Fibroblast of pulmonary artery (primary cell): ENCODE measurements at regions not wholly inside any gene's neighbourhood (a gene's known extent, or its start where the extent isn't known, plus 50 kb on each side); places are given as distances from the start of the nearest gene placed in this dataset.
"Not testable (repeated sequence)": the region's sequence is repeated elsewhere in the genome, so short reads cannot be mapped to it uniquely, and the experiment has no call there.

Experiments
- DNase-seq: peaks from one replicate; pipeline ENCODE4 v3.0.0-alpha.2; 2010; ENCODE audit warnings: low read depth
- H3K4me3 ChIP-seq: replicated peaks from 2 replicates; pipeline ENCODE4 v1.5.1; 2011; ENCODE audit warnings: low read depth, mild to moderate bottlenecking, control low read depth, low read length, moderate library complexity
- CTCF ChIP-seq: IDR thresholded peaks from 2 replicates; pipeline ENCODE4 v1.5.1; 2011; ENCODE audit warnings: mild to moderate bottlenecking, control low read depth, low read length, inconsistent platforms; ENCODE audit errors: missing control alignments

DNA sequence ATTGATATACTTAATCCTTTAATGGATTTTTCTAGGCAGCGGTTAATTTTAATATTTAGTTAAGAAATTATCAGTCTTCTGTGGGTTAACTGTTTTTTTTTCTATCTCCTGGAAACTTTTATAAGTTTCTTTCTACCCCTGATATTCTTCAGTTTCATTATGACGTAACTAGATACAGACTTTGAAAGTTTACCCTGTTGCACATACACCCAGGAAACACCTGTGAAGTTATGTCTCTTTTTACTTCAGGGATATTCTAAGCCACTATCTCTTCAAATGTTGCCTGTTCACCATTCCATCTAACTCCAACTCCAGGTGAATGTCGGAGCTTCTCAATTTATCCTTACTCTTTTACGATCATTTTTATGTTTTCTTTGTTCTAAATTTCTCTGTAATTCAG, 329.0 kb downstream of the ICE1 start:
- no peak for TF ChIP-seq CTCF
- no peak for DNase-seq
- H3K4me3 ChIP-seq, result no peak overlapping the region

DNA sequence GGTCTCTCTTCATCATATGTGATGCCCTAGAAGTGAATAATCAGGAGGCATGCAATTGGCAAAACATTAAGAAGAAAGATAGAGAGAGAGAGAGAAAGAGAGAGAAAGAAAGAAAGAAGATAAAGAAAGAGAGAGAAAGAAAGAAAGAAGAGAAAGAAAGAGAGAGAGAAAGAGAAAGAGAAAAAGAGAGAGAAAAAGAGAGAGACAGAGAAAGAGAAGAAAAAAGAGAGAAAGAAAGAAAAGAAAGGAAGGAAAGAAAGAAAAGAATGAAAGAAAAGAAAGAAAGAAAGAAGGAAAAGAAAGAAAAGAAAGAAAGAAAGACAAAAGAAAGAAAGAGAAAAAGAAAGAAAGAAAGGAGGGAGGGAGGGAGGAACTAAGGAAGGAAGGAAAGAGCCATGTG, 318.9 kb downstream of the ICE1 start:
- no peak for TF ChIP-seq CTCF
- no peak for DNase-seq
- no peak overlapping the region for H3K4me3 ChIP-seq

GRCh38 chr5:5739490-5739945, 317.0 kb downstream of the ICE1 start:
- H3K4me3 ChIP-seq, result no peak overlapping the region
- no peak for DNase-seq
- no peak for TF ChIP-seq CTCF

- no peak for TF ChIP-seq CTCF
- H3K4me3 ChIP-seq, result no peak overlapping the region
- no peak for DNase-seq
Measured at GRCh38 chr5:5738797-5739489, 316.5 kb downstream of the ICE1 start.

DNA sequence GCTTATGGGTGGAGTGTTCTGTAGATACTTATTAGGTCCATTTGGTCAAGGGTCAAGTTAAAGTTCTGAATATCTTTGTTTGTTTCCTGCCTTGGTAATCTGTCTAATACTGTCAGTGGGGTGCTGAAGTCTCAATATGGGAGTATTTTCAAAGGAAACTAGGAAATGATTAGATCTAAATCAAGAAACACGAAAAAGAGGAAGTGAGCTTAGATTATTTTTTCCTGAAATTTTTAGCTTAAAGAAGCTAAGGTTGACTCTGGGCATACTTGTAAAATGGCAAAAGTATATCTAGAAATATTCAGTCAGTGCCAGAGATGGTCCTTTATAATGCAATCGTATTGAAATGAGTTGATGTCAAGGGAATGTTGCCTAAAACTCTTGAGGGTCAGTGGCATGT, 313.5 kb downstream of the ICE1 start:
- no peak overlapping the region for H3K4me3 ChIP-seq
- no peak for DNase-seq
- TF ChIP-seq CTCF, result no peak

- DNase-seq, H3K4me3 ChIP-seq: not testable (repeated sequence)
Measured at GRCh38 chr5:5733058-5733457, 310.6 kb downstream of the ICE1 start.

DNA sequence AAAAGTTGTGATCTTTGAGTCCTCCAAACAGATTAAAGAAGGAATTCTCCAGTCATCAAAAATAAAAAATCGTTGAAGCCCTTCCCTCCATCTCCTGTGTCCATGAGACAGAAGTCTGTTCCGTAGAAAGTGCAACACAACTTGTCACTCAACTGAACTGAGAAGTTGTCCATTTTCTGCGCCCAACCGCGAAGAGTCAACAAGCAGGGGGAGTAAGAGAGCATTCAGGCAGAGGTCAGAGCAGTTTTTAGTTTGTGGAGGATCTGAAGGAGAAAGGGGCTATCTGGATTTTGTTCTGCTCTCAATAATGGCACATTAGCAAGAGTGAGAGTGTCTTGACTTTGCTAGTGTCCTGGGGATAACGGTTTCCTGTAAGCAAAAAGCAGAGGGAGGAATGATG, 303.9 kb downstream of the ICE1 start:
- no peak overlapping the region for H3K4me3 ChIP-seq
- DNase-seq, result no peak
- no peak for TF ChIP-seq CTCF
